IPS DF 6.9 (cell line): ENCODE measurements at regions not wholly inside any gene's neighbourhood (a gene's known extent, or its start where the extent isn't known, plus 50 kb on each side); places are given as distances from the start of the nearest gene placed in this dataset.

Experiments used
- DNase-seq: peaks from one replicate; pipeline ENCODE4 v3.0.0-alpha.2; 2013; ENCODE audit warnings: low read depth, low spot score
- H3K27ac ChIP-seq: one replicate; pipeline ENCODE4 v1.5.1; 2013; ENCODE audit warnings: low read length, control low read depth
- H3K27me3 ChIP-seq: 2 replicates; pipeline ENCODE4 v1.6.1; 2013; ENCODE audit warnings: mild to moderate bottlenecking, low read length; ENCODE audit not compliant: control insufficient read depth, insufficient read depth
- H3K36me3 ChIP-seq: 2 replicates; pipeline ENCODE4 v1.6.1; 2013; ENCODE audit warnings: low read length; ENCODE audit not compliant: control insufficient read depth, insufficient read depth
- H3K4me1 ChIP-seq: 2 replicates; pipeline ENCODE4 v1.6.1; 2013; ENCODE audit warnings: low read length; ENCODE audit not compliant: control insufficient read depth, insufficient read depth
- H3K4me3 ChIP-seq: 2 replicates; pipeline ENCODE4 v1.5.1; 2013; ENCODE audit warnings: mild to moderate bottlenecking, low read length
- H3K9me3 ChIP-seq: 2 replicates; pipeline ENCODE4 v1.6.1; 2013; ENCODE audit warnings: low read length, inconsistent platforms; ENCODE audit not compliant: control insufficient read depth, insufficient read depth
- WGBS: extraction: QIAGEN DNeasy Blood & Tissue Kit; methylation state at CpG from one replicate; pipeline ENCODE4 v1.1.7; 2013; ENCODE audit warnings: mixed read lengths, missing lambda C conversion rate; ENCODE audit not compliant: insufficient read length, insufficient coverage; 5-methylcytosine and 5-hydroxymethylcytosine counted together

DNA sequence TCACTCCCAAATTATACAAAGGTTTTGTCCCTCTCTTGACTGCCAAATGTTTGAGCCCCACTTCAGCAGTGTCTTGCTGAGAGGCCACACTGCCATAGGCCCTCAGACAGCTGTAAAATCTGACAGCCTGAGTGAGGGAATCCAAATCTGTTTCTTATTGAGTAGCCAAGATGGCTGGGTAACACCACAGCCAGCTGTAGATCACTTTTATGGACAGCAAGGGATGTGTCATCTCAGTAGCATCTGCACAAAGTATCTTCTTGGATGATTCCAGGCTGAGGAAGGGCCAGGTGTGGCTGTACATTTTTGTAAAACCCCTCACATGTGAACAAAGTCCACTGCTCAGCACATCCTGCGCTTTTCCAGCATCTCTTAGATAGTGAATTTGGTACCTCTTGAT, 237.0 kb upstream of the LRTM1 start:
- WGBS: no CpG with 5 or more reads among the region's 1 CpG
- no peak for DNase-seq
- Histone ChIP-seq H3K4me1 (no peaks in the 10 kb centered on the region), H3K27me3 (no peaks in the 10 kb centered on the region), H3K4me3 (no peak overlapping the region), H3K27ac (no peak overlapping the region), H3K9me3 (no peaks in the 10 kb centered on the region), H3K36me3 (no peaks in the 10 kb centered on the region)

DNA sequence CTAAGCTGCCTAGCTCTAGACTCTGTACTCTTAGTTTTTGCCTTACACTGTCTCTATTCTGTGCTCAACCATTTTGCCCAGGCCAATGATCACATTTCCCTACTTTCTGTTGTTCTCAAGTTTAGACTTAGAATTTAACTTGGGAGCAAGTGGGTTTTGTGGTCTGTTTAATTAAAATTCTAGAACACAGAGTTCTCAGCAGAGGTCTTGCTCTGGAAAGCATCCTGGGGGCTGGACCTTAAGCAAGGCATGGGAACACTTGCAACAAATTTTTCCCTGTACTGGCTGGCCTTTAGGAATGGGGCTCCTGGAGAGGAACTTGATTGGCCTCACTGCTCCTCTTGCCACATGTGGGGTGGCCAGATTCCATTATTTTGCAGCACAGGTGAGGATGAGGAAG, 236.3 kb upstream of the LRTM1 start:
- no peaks in the 10 kb centered on the region for H3K4me1 ChIP-seq
- no peak for DNase-seq

DNA sequence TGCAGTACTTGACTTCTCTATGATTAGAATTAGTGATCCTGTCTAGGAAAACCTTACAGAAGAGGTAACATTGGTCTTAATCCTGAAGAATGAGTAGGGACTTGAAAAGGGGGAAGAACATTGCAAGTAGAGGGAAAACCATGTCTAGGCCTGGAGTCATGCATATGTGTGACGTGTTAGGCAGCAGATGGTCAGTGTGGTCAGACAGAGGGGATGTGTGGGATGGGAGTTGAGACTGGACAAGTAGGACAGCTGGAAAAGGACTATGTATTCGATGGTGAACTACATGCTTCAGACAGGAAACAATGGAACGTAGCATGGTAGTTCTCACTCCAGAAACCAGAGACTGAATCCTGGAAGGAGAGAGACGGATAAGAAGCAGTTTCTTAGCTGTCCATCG, 235.6 kb upstream of the LRTM1 start:
- Histone ChIP-seq H3K4me3 (no peak overlapping the region), H3K36me3 (no peaks in the 10 kb centered on the region), H3K27me3 (no peaks in the 10 kb centered on the region), H3K4me1 (no peaks in the 10 kb centered on the region), H3K27ac (no peak overlapping the region), H3K9me3 (no peaks in the 10 kb centered on the region)
- DNase-seq: no peak
- no CpG with 5 or more reads among the region's 5 CpGs for WGBS

More for the DNA sequence above, 236.3 kb upstream of the LRTM1 start:
- Histone ChIP-seq H3K36me3 (no peaks in the 10 kb centered on the region), H3K27ac (no peak overlapping the region), H3K27me3 (no peaks in the 10 kb centered on the region), H3K9me3 (no peaks in the 10 kb centered on the region), H3K4me3 (no peak overlapping the region)

DNA sequence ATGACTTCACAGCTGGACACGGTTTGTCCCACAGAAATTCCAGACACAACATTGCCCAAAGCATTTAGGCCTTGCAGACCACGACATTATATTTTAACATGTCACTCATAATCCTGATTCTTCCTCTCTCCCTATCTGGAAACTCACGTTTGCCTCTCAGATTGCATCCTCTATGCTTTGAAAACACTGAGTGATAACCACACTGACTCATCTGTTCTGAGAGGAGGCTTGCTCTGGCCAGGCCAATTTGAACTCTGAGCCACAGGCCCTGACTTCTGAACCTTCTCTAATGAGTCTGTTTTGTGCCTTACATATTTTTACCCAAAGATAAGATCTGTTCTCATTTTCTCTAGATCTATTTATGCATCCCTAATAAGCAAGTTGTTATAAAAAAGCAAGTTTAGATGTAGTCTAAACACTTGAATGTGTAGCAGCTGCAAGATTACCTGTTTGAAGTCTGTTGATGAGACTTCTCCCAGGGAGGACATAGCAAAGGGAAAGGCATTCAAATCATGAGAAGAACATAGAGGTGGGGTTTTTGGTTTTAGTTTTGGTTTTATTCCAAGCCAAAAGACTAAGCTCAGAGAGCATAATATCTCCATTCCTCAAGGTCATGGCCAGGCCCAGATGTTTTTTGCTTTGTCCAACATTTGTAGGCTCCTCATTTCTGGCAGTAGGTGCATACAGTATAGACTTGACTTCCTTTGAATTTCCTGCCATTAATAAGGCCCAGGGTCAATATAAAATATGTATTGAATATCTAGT, 234.4 kb upstream of the LRTM1 start:
- Histone ChIP-seq H3K4me3 (no peak overlapping the region), H3K27ac (no peak overlapping the region), H3K36me3 (no peaks in the 10 kb centered on the region), H3K27me3 (no peaks in the 10 kb centered on the region), H3K4me1 (no peaks in the 10 kb centered on the region), H3K9me3 (no peaks in the 10 kb centered on the region)
- DNase-seq: no peak
- WGBS: no CpG with 5 or more reads among the region's 3 CpGs

DNA sequence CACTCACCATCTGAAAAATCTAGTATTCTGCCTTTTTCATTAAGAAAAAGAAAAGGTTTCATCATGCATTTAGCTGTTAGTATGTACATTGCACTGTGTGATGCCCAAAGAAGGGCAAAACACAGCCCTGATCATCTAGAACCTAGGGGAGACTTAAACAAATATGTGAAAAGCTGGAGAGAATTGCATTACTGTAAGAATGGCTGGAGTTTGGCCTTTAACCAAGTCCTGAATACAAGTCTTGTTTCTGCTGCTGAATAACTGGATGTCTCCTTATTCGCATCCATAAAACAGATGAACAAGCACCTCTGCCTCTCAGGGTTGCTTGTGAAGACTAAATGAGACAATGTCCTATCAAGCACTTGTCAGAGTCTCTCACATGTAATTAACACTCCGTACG, 233.4 kb upstream of the LRTM1 start:
- H3K27me3 ChIP-seq: no peaks in the 10 kb centered on the region
- no peak overlapping the region for H3K27ac ChIP-seq
- DNase-seq: no peak
- no CpG with 5 or more reads among the region's 3 CpGs for WGBS
- no peak overlapping the region for H3K4me3 ChIP-seq
- H3K4me1 ChIP-seq: no peaks in the 10 kb centered on the region
- H3K9me3 ChIP-seq: no peaks in the 10 kb centered on the region
- no peaks in the 10 kb centered on the region for H3K36me3 ChIP-seq

DNA sequence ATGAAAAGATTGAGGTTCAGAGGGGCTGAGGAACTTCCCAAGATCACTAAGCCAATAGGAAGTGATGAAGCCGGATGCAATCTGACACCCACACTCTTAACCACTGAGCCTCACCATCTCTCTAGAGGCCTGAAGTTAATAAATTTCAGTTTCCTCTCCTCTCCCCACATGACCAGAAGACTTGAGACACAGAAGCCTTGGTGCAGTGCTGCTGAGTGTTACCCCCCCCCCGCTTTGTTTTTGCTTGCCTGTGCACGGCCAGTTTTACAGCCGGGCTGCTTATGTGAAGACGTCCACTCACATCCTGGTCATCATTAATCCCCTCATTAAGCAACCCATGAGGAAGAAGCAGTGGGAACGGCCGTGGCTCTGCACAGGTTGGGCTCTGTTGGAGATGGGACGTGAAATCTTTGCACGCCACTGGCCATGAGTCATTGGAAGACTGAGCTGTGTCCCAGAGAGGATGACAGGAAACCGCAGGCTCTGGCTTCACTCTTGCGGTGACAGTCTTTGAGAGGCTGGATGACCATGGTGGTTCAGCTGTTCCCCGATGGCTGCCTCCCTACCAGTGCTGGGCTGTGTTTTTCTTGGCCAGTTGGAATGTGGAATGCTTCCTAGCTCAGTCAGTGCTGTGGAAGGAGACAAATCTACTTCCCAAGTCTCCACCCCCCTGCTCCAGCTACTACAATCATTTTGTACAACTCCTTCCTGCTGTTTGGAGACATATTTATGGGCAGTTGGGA, 232.6 kb upstream of the LRTM1 start:
- Histone ChIP-seq H3K36me3 (no peaks in the 10 kb centered on the region), H3K9me3 (no peaks in the 10 kb centered on the region), H3K4me3 (no peak overlapping the region), H3K4me1 (no peaks in the 10 kb centered on the region), H3K27ac (no peak overlapping the region), H3K27me3 (no peaks in the 10 kb centered on the region)
- WGBS: no CpG with 5 or more reads among the region's 12 CpGs
- no peak for DNase-seq

DNA sequence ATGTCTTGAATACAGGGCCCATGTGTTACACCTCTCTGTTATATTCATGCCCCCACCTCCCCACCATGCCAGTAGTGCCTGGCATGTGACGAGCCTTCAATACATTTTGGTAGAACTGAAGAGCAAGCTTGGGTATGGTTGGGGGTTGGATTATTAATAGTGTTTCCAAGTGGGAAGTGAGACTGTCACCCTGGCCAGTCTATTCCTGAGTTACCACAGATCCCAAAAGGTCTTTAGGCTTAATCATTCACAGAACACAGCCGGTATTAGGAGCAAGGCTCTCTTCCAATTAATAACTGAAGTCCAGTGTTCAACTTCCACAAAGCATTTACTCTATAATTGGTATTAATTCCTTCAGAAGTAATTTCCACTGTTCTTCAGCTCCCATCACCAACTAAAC, 231.9 kb upstream of the LRTM1 start:
- no peaks in the 10 kb centered on the region for H3K36me3 ChIP-seq
- no peak overlapping the region for H3K27ac ChIP-seq
- no peaks in the 10 kb centered on the region for H3K27me3 ChIP-seq
- WGBS: no CpG with 5 or more reads among the region's 2 CpGs
- no peak overlapping the region for H3K4me3 ChIP-seq
- H3K9me3 ChIP-seq: no peaks in the 10 kb centered on the region
- DNase-seq: no peak
- H3K4me1 ChIP-seq: no peaks in the 10 kb centered on the region

DNA sequence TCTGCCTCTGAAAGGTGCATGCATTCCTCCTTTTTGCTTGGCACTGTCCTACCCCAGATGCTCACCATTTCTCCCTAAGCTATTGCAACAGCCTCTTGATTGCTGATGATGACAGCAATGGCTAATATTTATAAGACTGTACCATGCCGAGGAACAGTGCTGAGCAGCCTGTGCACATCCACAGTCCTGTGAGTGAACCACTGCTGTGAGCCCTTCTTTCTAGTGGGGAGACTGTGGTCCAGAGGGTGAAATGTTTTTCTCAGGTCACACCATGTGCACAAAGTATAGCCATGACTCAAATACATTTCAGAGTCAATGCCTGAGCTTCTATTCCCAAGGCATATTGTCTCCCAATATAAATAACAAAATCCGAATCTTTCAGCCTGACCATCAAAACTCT, 231.2 kb upstream of the LRTM1 start:
- Histone ChIP-seq H3K9me3 (no peaks in the 10 kb centered on the region), H3K4me3 (no peak overlapping the region), H3K36me3 (no peaks in the 10 kb centered on the region), H3K4me1 (no peaks in the 10 kb centered on the region), H3K27me3 (no peaks in the 10 kb centered on the region), H3K27ac (no peak overlapping the region)
- no peak for DNase-seq
- WGBS: no CpG with 5 or more reads among the region's 2 CpGs

DNA sequence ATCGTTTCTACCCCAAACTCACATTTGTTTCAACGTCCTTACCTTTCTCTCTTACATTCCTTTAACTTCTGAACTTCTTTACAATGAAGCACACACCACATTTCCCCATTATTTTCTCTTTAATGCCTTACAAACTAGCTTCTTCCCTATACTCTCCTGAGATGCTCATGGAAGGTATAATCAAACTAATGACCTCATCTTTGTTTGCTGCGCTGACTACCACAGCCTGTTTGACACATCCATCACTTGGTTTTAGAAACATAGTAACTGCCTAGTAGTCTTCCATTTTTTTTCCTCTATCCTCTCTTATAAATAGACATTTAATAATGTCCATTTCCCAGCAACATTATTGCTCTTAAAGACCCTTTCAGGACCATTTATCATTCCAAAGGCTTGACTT, 230.5 kb upstream of the LRTM1 start:
- Histone ChIP-seq H3K27ac (no peak overlapping the region), H3K36me3 (no peaks in the 10 kb centered on the region), H3K9me3 (no peaks in the 10 kb centered on the region), H3K27me3 (no peaks in the 10 kb centered on the region), H3K4me3 (no peak overlapping the region), H3K4me1 (no peaks in the 10 kb centered on the region)
- 100% methylated on average over 2 of the region's 3 CpGs for WGBS
- DNase-seq: no peak

DNA sequence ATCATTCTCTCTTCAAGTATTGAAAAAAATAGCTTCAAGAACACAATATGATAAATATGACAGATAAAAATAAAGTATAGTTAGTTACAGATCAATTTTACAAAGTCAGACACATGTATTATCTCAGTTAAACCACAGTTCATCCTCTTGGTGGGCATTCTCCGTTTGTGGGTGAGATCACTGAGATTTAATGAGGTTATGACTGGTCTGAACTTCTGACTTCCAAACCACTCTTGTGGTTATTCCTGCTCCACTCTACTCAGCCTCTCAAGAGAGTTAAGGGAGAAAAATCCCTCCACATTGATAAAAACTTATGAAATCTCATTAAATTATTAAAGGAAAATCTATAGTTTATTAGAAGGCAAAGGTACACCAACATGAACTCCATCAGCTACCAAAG, 229.9 kb upstream of the LRTM1 start:
- H3K36me3 ChIP-seq: no peaks in the 10 kb centered on the region
- no peak overlapping the region for H3K27ac ChIP-seq
- H3K27me3 ChIP-seq: no peaks in the 10 kb centered on the region
- no peaks in the 10 kb centered on the region for H3K9me3 ChIP-seq
- H3K4me1 ChIP-seq: no peaks in the 10 kb centered on the region
- no peak overlapping the region for H3K4me3 ChIP-seq
- no peak for DNase-seq
- WGBS: no CpG with 5 or more reads among the region's 1 CpG
